B cell (primary cell): ENCODE measurements at regions not wholly inside any gene's neighbourhood (a gene's known extent, or its start where the extent isn't known, plus 50 kb on each side); places are given as distances from the start of the nearest gene placed in this dataset.

Experiments
- EZH2 ChIP-seq: IDR thresholded peaks from 2 replicates; pipeline ENCODE4 v1.6.1; 2012; ENCODE audit warnings: borderline replicate concordance, low read depth, mild to moderate bottlenecking, moderate library complexity, low read length; ENCODE audit not compliant: insufficient read depth, poor library complexity, severe bottlenecking
- TF ChIP-seq, protein P1 (sequence below): fragments of 200-600 bp; IDR thresholded peaks from one replicate; pipeline ENCODE4 v1.8.0; 2022; ENCODE audit warnings: antibody characterized with exemption, mild to moderate bottlenecking

DNA sequence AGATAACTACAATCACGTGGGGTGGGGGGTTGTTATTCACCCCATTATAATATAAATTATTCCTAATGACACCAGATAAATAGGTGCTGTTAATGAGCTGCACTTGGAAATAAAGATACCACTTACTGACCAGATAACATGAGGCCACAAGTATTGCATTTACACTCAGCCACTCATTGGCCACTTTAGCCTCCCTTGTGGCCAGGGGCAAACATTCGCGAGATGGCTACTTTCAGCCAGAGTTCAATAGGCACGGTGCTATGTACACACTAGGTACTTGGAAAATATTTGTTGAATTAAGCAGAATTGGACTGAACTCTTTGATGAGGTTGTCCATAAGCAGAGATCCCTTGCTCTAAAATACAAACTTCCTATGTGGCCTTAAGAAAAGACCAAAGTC is 713.7 kb upstream of the TENM3 start:
- TF ChIP-seq, protein P1, sequence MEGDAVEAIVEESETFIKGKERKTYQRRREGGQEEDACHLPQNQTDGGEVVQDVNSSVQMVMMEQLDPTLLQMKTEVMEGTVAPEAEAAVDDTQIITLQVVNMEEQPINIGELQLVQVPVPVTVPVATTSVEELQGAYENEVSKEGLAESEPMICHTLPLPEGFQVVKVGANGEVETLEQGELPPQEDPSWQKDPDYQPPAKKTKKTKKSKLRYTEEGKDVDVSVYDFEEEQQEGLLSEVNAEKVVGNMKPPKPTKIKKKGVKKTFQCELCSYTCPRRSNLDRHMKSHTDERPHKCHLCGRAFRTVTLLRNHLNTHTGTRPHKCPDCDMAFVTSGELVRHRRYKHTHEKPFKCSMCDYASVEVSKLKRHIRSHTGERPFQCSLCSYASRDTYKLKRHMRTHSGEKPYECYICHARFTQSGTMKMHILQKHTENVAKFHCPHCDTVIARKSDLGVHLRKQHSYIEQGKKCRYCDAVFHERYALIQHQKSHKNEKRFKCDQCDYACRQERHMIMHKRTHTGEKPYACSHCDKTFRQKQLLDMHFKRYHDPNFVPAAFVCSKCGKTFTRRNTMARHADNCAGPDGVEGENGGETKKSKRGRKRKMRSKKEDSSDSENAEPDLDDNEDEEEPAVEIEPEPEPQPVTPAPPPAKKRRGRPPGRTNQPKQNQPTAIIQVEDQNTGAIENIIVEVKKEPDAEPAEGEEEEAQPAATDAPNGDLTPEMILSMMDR = no peak
- TF ChIP-seq EZH2 = no peak
